KMS-11 (cell line): ENCODE measurements at regions not wholly inside any gene's neighbourhood (a gene's known extent, or its start where the extent isn't known, plus 50 kb on each side); places are given as distances from the start of the nearest gene placed in this dataset.
"Not testable (repeated sequence)": the region's sequence is repeated elsewhere in the genome, so short reads cannot be mapped to it uniquely, and the experiment has no call there.

ENCODE experiments used
- H2AFZ ChIP-seq: fragments of 200-600 bp; sonication (generic); 2 replicates; pipeline ENCODE4 v1.6.1; 2016; ENCODE audit warnings: antibody characterized with exemption, mixed run types, low read depth
- H3K27ac ChIP-seq: fragments of 200-600 bp; sonication (generic); 2 replicates; pipeline ENCODE4 v1.6.1; 2016; ENCODE audit warnings: mild to moderate bottlenecking, mixed run types
- H3K27me3 ChIP-seq: fragments of 200-600 bp; sonication (generic); 2 replicates; pipeline ENCODE4 v1.6.1; 2017; ENCODE audit warnings: mild to moderate bottlenecking, low read depth, mixed run types, moderate library complexity; ENCODE audit not compliant: insufficient read depth
- H3K36me3 ChIP-seq: fragments of 200-600 bp; sonication (generic); 2 replicates; pipeline ENCODE4 v1.6.1; 2017; ENCODE audit warnings: mild to moderate bottlenecking, mixed run types; ENCODE audit not compliant: insufficient read depth
- H3K4me1 ChIP-seq: fragments of 200-600 bp; sonication (generic); 2 replicates; pipeline ENCODE4 v1.6.1; 2016; ENCODE audit warnings: mild to moderate bottlenecking, low read depth, mixed run types; ENCODE audit not compliant: poor library complexity, severe bottlenecking
- H3K4me2 ChIP-seq: fragments of 200-600 bp; sonication (generic); 2 replicates; pipeline ENCODE4 v1.7.0; 2016; ENCODE audit warnings: mild to moderate bottlenecking, mixed run types
- H3K4me3 ChIP-seq: fragments of 200-600 bp; sonication (generic); IDR thresholded peaks from 2 replicates; pipeline ENCODE4 v1.6.1; 2017; ENCODE audit warnings: low read depth, low read length, mixed read lengths; ENCODE audit not compliant: insufficient read depth
- H3K79me2 ChIP-seq: fragments of 200-600 bp; sonication (generic); 2 replicates; pipeline ENCODE4 v1.6.1; 2016; ENCODE audit warnings: low read depth, mixed run types; ENCODE audit not compliant: insufficient read depth
- H3K9ac ChIP-seq: fragments of 200-600 bp; sonication (generic); 2 replicates; pipeline ENCODE4 v1.6.1; 2016; ENCODE audit warnings: mild to moderate bottlenecking, mixed run types
- H4K20me1 ChIP-seq: fragments of 200-600 bp; sonication (generic); 2 replicates; pipeline ENCODE4 v1.6.1; 2016; ENCODE audit warnings: mild to moderate bottlenecking, mixed run types; ENCODE audit not compliant: insufficient read depth
- CTCF ChIP-seq: fragments of 200-600 bp; sonication (generic); conservative IDR thresholded peaks from 2 replicates; pipeline ENCODE4 v1.6.1; 2017; ENCODE audit warnings: low read depth, mild to moderate bottlenecking, antibody characterized with exemption, low read length, moderate library complexity, mixed read lengths

- no peak overlapping the region for H3K9ac ChIP-seq
- no peaks in the 10 kb centered on the region for H3K36me3 ChIP-seq
- H3K79me2 ChIP-seq, result no peaks in the 10 kb centered on the region
- H3K4me3 ChIP-seq, result no peak overlapping the region
- no peak overlapping the region for H3K4me2 ChIP-seq
- no peaks in the 10 kb centered on the region for H3K27me3 ChIP-seq
- H3K27ac ChIP-seq, result no peak overlapping the region
- no peaks in the 10 kb centered on the region for H3K4me1 ChIP-seq
- no peak overlapping the region for H2AFZ ChIP-seq
- no peak for TF ChIP-seq CTCF
- no peaks in the 10 kb centered on the region for H4K20me1 ChIP-seq
Measured at GRCh38 chr4:170682558-170683294, 593.0 kb upstream of the AADAT start.

- H3K4me3 ChIP-seq, H2AFZ ChIP-seq, H3K27ac ChIP-seq, H3K9ac ChIP-seq, H3K36me3 ChIP-seq, H4K20me1 ChIP-seq, H3K27me3 ChIP-seq, H3K4me1 ChIP-seq, H3K79me2 ChIP-seq, H3K4me2 ChIP-seq: not testable (repeated sequence)
Measured at GRCh38 chr4:170682087-170682486, 592.3 kb upstream of the AADAT start.

GRCh38 chr4:170675568-170676262, 586.0 kb upstream of the AADAT start:
- H3K4me3 ChIP-seq, result no peak overlapping the region
- H2AFZ ChIP-seq, result peak overlapping the region; percentile 19; the same call in 1 of the 2 replicates
- no peak overlapping the region for H3K9ac ChIP-seq
- TF ChIP-seq CTCF, result no peak
- H4K20me1 ChIP-seq, result no peaks in the 10 kb centered on the region
- no peaks in the 10 kb centered on the region for H3K79me2 ChIP-seq
- H3K27me3 ChIP-seq, result no peaks in the 10 kb centered on the region
- no peak overlapping the region for H3K27ac ChIP-seq
- H3K4me1 ChIP-seq, result peaks cover 4% of the 10 kb centered on the region
- no peaks in the 10 kb centered on the region for H3K36me3 ChIP-seq
- no peak overlapping the region for H3K4me2 ChIP-seq

- peaks cover 4% of the 10 kb centered on the region for H3K4me1 ChIP-seq
- H3K27ac ChIP-seq, result no peak overlapping the region
- H3K9ac ChIP-seq, result no peak overlapping the region
- no peak overlapping the region for H3K4me3 ChIP-seq
- no peak overlapping the region for H3K4me2 ChIP-seq
- H3K36me3 ChIP-seq, result no peaks in the 10 kb centered on the region
- no peak for TF ChIP-seq CTCF
- no peak overlapping the region for H2AFZ ChIP-seq
- H3K27me3 ChIP-seq, result no peaks in the 10 kb centered on the region
- H3K79me2 ChIP-seq, result no peaks in the 10 kb centered on the region
- no peaks in the 10 kb centered on the region for H4K20me1 ChIP-seq
Measured at GRCh38 chr4:170674176-170674575, 584.4 kb upstream of the AADAT start.

- H4K20me1 ChIP-seq, result no peaks in the 10 kb centered on the region
- no peak overlapping the region for H3K4me3 ChIP-seq
- H3K79me2 ChIP-seq, result no peaks in the 10 kb centered on the region
- no peak overlapping the region for H3K27ac ChIP-seq
- no peak overlapping the region for H2AFZ ChIP-seq
- no peaks in the 10 kb centered on the region for H3K27me3 ChIP-seq
- TF ChIP-seq CTCF, result no peak
- peaks cover 4% of the 10 kb centered on the region for H3K4me1 ChIP-seq
- no peak overlapping the region for H3K9ac ChIP-seq
- H3K4me2 ChIP-seq, result no peak overlapping the region
- H3K36me3 ChIP-seq, result no peaks in the 10 kb centered on the region
Measured at GRCh38 chr4:170672381-170672965, 582.7 kb upstream of the AADAT start.
